Stomach (tissue), 4 donors: ENCODE measurements at regions not wholly inside any gene's neighbourhood (a gene's known extent, or its start where the extent isn't known, plus 50 kb on each side); places are given as distances from the start of the nearest gene placed in this dataset.

ENCODE experiments used
- CTCF ChIP-seq, 7 experiments: fragments of 450-650 bp in 4 of 7; fragments of 200-600 bp in 3 of 7; sonication (generic) in 3 of 7; IDR thresholded peaks; one replicate each; pipeline ENCODE4 v1.5.1; 2016 to 2019; ENCODE audit warnings: antibody characterized with exemption in 7 of 7, control low read depth in 2 of 7, mild to moderate bottlenecking in 1 of 7
- EP300 ChIP-seq: sonication (generic); formaldehyde crosslinking; IDR thresholded peaks from one replicate; pipeline ENCODE4 v1.6.1; 2017; ENCODE audit warnings: antibody characterized with exemption
- POLR2A ChIP-seq, 4 donors: fragments of 450-650 bp; IDR thresholded peaks; one replicate each; pipeline ENCODE4 v1.6.1; 2016; ENCODE audit warnings: antibody characterized with exemption in 4 of 4, control low read depth in 2 of 4, mild to moderate bottlenecking in 1 of 4, moderate library complexity in 1 of 4
- POLR2AphosphoS5 ChIP-seq, 3 donors: sonication (generic); formaldehyde crosslinking; IDR thresholded peaks; one replicate each; pipeline ENCODE4 v1.6.1; 2016; ENCODE audit warnings: antibody characterized with exemption in 3 of 3

- no peak for TF ChIP-seq CTCF (IDR thresholded peaks at IDR 0.05)
- no peak for TF ChIP-seq POLR2AphosphoS5 (IDR thresholded peaks at IDR 0.05)
- no peak for TF ChIP-seq POLR2A (IDR thresholded peaks at IDR 0.05)
- TF ChIP-seq EP300, result no peak
These were observed 87.5 kb upstream of the PRR20G start for GRCh38 chr3:127375151-127375930.
